Tibial nerve (tissue), 4 donors: ENCODE measurements at regions not wholly inside any gene's neighbourhood (a gene's known extent, or its start where the extent isn't known, plus 50 kb on each side); places are given as distances from the start of the nearest gene placed in this dataset.

Experiments
- CTCF ChIP-seq, 5 experiments: fragments of 200-600 bp in 3 of 5; fragments of 450-650 bp in 2 of 5; sonication (generic) in 3 of 5; IDR thresholded peaks; one replicate each; pipeline ENCODE4 v1.5.1; 2016 to 2019; ENCODE audit warnings: antibody characterized with exemption in 5 of 5, mild to moderate bottlenecking in 3 of 5, moderate library complexity in 2 of 5
- EP300 ChIP-seq, 2 donors: sonication (generic); formaldehyde crosslinking; IDR thresholded peaks; one replicate each; pipeline ENCODE4 v1.6.1; 2017; ENCODE audit warnings: antibody characterized with exemption in 2 of 2, mild to moderate bottlenecking in 1 of 2
- POLR2A ChIP-seq, 2 donors: fragments of 450-650 bp; IDR thresholded peaks; one replicate each; pipeline ENCODE4 v1.6.1; 2017; ENCODE audit warnings: antibody characterized with exemption in 2 of 2, mild to moderate bottlenecking in 2 of 2, moderate library complexity in 2 of 2

- TF ChIP-seq POLR2A (IDR thresholded peaks at IDR 0.05) (no peak), CTCF (IDR thresholded peaks at IDR 0.05) (no peak), EP300 (IDR thresholded peaks at IDR 0.05) (no peak)
These were observed 245.3 kb downstream of the FAM76B start for GRCh38 chr11:95544095-95544856.
